ENCODE measurements at regions not wholly inside any gene's neighbourhood (a gene's known extent, or its start where the extent isn't known, plus 50 kb on each side); places are given as distances from the start of the nearest gene placed in this dataset.

- TF ChIP-seq CTCF (conservative IDR thresholded peaks at IDR 0.05) (no peak), EZH2 (IDR thresholded peaks at IDR 0.05; ENCODE audit: low read depth) (no peak)
Observed at GRCh38 chr5:96157841-96158291, 196.2 kb upstream of the ELL2 start.
